ENCODE measurements at regions not wholly inside any gene's neighbourhood (a gene's known extent, or its start where the extent isn't known, plus 50 kb on each side); places are given as distances from the start of the nearest gene placed in this dataset.
A peak's percentile ranks its signal among the peaks of the same experiment; 100 is the strongest.

DNA sequence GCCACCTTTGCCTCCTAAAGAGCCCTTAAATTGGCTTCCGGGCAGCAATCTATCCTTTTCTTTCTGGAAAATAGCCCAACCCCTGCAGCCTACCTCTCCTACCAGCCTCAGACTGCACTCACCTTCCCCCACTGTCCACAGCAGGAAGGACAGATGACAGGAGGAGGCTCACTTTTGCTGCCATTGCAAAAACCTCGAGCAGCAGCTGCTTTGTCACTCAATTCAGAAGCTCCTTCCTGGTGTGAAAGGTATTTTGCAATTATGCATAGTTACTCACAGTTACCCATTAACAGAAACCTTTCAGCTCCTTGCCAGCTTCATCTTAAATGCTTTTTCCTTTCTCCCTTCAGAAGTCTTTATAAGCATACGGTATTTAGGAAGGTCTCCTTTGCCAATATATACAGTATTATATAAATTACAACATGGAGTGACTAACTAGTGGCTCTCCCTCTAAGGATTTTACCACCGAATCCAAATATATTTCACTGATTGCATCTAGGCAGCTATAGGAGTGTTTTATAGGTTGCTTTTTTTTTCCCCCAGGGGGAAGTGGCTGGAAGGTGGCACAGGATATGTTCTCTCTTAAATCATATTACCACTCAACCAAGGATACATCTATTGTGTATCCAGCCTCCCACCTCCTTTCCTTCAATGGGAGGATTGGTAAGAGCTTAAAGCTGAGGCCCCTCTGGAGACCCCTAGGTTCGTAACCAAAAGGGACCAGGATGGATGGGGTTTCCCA is 142.1 kb upstream of the IPO9 start:
- Histone ChIP-seq H3K4me3 (ENCODE audit: low read depth, low read length) (no peak overlapping the region), H3K36me3 (ENCODE audit: control insufficient read depth, insufficient read depth, low read length) (no peaks in the 10 kb centered on the region), H3K27me3 (ENCODE audit: control insufficient read depth, insufficient read depth, low read length) (no peaks in the 10 kb centered on the region)
- peak; percentile 68 for DNase-seq (ENCODE audit: low read depth)
- TF ChIP-seq CTCF (IDR thresholded peaks at IDR 0.05; ENCODE audit: insufficient read depth, low read length, poor library complexity, severe bottlenecking): no peak

- no peaks in the 10 kb centered on the region for H3K36me3 ChIP-seq (ENCODE audit: control insufficient read depth, insufficient read depth, low read length)
- no peak overlapping the region for H3K4me3 ChIP-seq (ENCODE audit: low read depth, low read length)
- no peaks in the 10 kb centered on the region for H3K27me3 ChIP-seq (ENCODE audit: control insufficient read depth, insufficient read depth, low read length)
- DNase-seq (ENCODE audit: low read depth): no peak
- TF ChIP-seq CTCF (IDR thresholded peaks at IDR 0.05; ENCODE audit: insufficient read depth, low read length, poor library complexity, severe bottlenecking): no peak
Observed at GRCh38 chr1:201688514-201688913, 140.4 kb upstream of the IPO9 start.

GRCh38 chr1:201689647-201690046 is 139.3 kb upstream of the IPO9 start:
- H3K4me3 ChIP-seq (ENCODE audit: low read depth, low read length): no peak overlapping the region
- H3K27me3 ChIP-seq (ENCODE audit: control insufficient read depth, insufficient read depth, low read length): no peaks in the 10 kb centered on the region
- TF ChIP-seq CTCF (IDR thresholded peaks at IDR 0.05; ENCODE audit: insufficient read depth, low read length, poor library complexity, severe bottlenecking): no peak
- no peak for DNase-seq (ENCODE audit: low read depth)
- no peaks in the 10 kb centered on the region for H3K36me3 ChIP-seq (ENCODE audit: control insufficient read depth, insufficient read depth, low read length)

GRCh38 chr1:201690528-201690927 is 138.4 kb upstream of the IPO9 start:
- no peak overlapping the region for H3K4me3 ChIP-seq (ENCODE audit: low read depth, low read length)

DNA sequence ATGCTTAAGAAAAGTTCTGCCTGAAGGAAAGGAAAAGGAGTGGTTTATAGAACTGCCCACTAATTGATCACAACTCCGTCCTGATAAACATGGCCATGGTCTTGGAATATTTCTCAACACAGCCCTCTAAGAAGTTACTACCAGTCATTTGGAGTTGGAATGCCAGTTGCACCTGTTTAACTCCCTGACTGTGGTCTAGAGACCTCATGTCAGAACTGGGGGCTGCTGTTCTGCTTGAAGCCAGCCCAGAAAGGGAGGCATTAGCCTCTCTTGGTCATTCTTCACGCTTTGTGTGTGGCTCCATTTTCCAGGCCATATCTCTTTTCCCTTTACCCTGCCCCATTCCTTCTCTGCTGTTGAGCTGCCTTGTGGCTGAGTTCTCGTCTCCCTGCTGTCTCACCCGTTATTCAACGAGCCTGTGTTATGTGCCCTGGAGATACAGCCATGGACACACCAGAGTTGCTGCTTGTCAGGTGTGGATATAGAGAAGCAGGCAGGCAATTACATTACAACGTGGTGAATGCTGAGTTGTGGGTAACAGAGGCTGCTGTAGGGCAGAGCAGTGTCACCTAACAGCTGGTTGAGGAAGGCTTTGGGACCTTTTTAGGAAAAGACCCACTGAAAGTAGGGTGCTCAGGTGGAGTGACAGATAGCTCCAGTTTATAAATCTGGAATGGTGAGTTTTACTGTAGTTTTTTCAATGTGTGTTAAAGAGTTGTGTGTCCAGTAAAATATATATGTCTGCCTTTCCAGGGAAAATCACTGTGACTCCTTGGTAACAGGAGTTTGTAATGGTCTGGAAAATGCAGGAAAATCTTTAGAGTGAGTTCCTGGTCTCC is 137.0 kb upstream of the IPO9 start:
- H3K27me3 ChIP-seq (ENCODE audit: control insufficient read depth, insufficient read depth, low read length): no peaks in the 10 kb centered on the region
- no peak for TF ChIP-seq CTCF (IDR thresholded peaks at IDR 0.05; ENCODE audit: insufficient read depth, low read length, poor library complexity, severe bottlenecking)
- H3K36me3 ChIP-seq (ENCODE audit: control insufficient read depth, insufficient read depth, low read length): no peaks in the 10 kb centered on the region
- no peak overlapping the region for H3K4me3 ChIP-seq (ENCODE audit: low read depth, low read length)
- DNase-seq (ENCODE audit: low read depth): no peak

More at GRCh38 chr1:201690528-201690927, 138.4 kb upstream of the IPO9 start:
- TF ChIP-seq CTCF (IDR thresholded peaks at IDR 0.05; ENCODE audit: insufficient read depth, low read length, poor library complexity, severe bottlenecking): no peak
- no peaks in the 10 kb centered on the region for H3K36me3 ChIP-seq (ENCODE audit: control insufficient read depth, insufficient read depth, low read length)
- no peaks in the 10 kb centered on the region for H3K27me3 ChIP-seq (ENCODE audit: control insufficient read depth, insufficient read depth, low read length)
- no peak for DNase-seq (ENCODE audit: low read depth)

Measured in kidney epithelial cell (primary cell).